Erythroblast (primary cell): ENCODE measurements at regions not wholly inside any gene's neighbourhood (a gene's known extent, or its start where the extent isn't known, plus 50 kb on each side); places are given as distances from the start of the nearest gene placed in this dataset.

Experiments
- DNase-seq, 2 experiments: peaks; one replicate each; lab custom pipeline; 2025; lab: John Stamatoyannopoulos, UW
- GATA1 ChIP-seq: IDR thresholded peaks from 2 replicates; pipeline ENCODE4 v1.6.1; 2011; ENCODE audit warnings: low read depth, mild to moderate bottlenecking, control low read depth, low read length, moderate library complexity
- POLR2A ChIP-seq: IDR thresholded peaks from 2 replicates; pipeline ENCODE4 v1.6.1; 2011; ENCODE audit warnings: mild to moderate bottlenecking, low read length

DNA sequence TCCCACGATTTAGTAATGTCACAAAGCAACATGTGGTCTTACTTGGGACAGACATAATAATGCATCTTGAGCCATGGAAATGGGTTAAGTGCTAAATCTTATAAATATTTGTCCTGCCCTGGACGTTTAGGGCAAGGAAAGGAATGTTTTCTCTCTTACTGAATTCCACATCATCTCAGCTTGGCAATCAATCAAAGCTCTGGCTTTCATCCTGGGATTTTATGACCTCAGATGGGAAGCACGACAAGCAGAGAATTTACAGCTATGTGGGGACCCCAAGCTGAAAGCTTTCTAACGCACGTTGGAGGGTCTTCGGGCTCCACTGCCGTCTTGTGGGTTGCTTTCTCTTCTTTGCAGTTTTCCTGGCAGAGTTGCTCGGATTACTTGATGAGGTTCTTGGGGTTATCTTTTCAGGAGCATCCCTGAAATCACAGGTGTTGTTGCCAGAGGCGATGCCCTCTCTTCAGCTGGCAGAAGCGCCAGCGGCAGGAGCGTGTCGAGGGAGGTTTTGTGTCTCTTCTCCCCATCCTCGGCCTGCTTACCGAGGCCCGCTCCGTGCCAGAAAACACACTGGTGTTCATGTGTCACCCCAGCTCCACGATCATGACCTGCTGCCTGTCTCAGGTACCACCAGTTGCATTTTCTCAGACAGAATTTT lies 73.4 kb upstream of the FRMD1 start:
- no peak for TF ChIP-seq GATA1
- TF ChIP-seq POLR2A: no peak
- no peak for DNase-seq

DNA sequence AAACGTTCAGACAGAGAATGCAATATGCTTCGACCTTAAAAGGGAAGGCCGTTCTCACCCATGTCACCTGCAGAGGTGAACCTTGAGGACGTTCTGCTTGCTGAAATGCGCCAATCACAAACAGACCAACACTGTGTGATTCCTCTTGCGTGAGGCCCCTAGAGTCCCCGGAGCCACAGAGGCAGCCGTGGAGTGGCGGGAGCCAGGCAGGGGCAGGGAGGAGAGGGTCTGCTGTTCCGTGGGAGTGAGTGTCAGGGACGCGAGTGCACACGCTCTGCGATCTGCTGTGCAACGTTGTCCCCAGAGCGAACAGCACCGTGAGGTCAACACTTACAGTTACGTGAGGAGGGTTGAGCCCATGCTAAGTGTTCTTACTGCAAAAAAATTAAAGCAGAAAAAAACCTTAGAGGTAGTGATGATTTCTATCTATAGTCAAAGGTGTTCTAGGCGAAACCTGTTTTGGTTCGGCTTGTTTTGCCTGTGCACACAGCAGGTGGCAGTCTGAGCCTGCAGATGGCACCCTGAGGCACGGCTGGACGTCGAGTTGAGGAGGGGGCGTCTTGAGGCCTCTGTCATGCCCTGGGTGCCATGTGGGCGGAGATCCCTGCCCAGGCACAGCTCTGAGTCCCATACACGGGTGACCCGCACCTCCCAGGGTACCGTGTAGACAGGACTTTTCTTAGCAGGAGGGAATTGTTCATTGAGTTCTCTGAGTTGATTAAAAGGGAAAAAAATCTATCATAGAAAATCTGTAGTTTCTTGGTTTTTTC lies 71.7 kb upstream of the FRMD1 start:
- TF ChIP-seq POLR2A: no peak
- no peak for TF ChIP-seq GATA1
- no peak for DNase-seq

DNA sequence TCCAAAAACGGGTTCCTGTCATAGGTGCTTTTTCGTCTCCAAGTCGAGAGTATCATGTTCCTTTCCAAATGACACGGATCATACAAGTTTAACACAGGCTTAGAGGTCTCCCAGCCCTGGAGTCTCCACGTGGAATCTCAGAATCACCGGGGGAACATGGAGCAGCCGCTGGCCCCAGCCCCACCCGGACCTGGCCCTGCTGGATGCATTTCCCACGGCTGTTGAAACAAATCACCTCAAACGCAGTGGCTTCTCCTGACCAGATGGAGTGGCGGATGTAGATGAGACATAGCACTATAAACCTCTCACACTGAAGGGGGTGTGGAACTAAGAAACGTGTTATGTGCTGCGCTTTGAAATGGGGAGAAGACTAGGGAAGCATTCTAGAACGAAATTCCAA lies 70.0 kb upstream of the FRMD1 start:
- no peak for DNase-seq
- TF ChIP-seq GATA1: no peak
- no peak for TF ChIP-seq POLR2A

DNA sequence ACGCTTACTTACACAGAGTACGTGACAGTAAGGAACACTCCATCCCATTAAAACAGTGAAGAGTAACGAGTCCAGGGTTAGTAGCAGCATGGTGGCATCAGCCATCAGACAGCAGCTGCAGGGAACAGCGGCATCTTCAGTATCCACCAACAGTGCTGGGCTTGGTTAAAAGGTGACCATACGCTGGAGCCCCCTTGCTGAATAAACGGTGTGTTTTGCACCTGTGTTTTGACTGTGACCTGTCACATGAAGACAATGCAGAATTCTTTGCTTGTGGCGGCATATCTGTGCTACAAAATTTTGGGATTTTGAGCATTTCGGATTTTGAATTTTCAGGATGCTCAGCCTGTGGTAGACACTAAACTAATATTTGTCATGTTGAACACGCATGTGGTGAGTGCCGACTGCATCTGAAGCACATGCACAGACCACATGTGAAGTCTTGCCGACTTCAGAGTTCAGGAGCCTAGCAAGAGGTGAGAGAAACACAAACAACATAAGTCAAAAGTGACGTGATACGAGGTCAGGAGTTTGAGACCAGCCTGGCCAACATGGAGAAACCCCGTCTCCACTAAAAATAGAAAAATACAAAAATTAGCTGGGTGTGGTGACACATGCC lies 69.3 kb upstream of the FRMD1 start:
- TF ChIP-seq GATA1 (no peak), POLR2A (no peak)
- no peak for DNase-seq

DNA sequence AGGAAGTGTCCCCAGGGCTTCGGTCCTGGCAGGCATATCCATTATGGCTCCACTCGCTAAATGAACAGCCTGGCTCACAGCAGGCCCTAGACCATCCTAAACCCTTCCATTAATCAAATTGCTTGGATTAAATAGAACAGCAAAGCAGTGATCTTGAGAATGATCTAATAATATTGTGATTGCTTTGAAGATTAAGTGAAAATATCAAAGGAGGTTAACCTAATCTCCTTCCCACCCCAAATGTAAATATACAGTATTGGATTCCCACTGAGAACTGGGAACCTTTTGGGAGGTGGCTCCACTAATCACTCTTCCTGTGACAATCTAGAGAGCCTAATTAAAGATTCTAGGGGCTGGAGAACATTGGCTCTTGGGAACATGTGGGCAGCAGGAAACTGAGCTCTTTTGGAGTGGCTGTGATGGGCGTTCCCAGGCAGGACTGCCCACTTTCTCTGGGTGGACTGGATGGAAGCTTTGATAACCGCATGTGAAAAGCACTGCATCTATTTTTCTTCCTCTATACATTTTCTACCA lies 68.3 kb upstream of the FRMD1 start:
- no peak for DNase-seq
- TF ChIP-seq POLR2A (no peak), GATA1 (no peak)

DNA sequence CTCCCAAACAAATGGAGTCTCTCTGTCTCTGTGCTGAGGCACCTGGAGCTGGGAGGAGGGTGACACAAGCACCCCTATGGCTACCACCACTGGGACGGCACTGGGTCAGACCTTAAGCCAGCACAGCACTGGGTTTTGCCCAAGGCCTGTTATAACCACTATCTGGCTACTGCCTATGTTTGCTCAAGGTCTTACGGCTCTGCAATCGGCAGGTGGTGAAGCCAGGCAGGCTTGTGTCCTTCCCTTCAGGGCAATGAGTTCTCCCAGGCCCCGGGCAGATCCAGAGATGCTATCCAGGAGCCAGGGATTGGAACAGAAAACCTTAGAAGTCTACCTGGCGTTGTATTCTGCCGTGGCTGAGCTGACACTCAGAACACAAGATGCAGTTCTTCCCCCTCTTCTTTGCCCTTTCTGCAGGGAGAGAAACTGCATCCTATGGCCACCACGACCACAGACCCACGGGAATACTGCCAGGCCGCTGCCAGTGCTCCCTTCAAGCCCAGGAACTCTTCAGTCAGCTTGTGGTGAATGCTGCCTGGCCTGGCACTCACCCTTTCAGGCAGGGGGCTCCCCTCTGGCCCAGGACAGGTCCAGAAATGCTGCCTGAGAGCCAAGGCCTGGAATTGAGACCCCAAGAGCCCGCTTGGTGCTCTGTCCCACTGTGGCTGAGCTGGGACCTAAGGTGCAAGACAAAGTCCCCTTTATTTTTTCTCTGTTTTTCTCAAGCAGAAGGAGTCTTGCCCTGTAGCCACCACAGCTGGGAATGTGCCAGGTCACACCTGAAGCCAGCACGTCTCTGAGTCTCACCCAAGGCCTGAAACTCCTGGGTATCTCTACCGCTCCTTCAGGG lies 67.0 kb upstream of the FRMD1 start:
- TF ChIP-seq GATA1 (no peak), POLR2A (no peak)

DNA sequence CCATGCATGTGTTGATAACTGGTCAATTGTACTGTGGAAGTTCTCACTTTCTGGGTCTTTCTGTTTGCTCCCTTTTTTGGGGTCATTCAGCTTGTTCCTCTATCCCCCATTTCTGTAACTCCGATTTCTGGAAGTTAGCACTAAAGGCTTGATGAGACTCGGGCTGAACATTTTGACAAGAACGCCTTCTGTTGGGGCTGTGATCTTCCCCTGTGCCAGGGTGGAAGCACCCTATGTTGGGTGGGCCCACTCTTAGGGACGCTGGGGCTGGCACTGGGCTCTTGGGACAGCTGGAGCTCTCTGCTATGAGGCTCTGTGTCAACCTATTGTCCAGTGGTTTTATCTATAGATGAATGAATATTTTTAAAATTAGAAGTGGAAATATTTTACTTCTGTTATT lies 60.1 kb upstream of the FRMD1 start:
- TF ChIP-seq POLR2A: no peak
- TF ChIP-seq GATA1: no peak

More for the DNA sequence above, 67.0 kb upstream of the FRMD1 start:
- no peak for DNase-seq

DNA sequence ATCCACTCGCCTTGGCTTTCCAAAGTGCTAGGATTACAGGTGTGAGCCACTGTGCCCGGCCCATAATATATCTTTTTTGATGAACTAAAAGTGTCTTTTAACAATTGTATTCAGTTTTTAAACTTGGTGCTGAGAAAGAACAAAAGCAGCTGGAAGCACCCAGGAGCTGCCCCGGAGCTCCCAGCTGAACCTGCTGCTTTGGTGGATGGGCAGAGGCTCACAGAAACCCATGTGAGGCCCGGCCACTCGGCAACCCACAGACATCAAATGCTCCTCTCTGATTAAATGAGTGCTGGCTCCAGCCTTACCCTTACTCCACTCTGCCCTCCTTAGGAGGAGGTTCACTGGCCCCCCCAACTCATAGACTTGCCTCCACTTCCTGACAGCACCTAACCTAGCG lies 59.4 kb upstream of the FRMD1 start:
- DNase-seq: no peak
- TF ChIP-seq GATA1 (no peak), POLR2A (no peak)

More for the DNA sequence above, 60.1 kb upstream of the FRMD1 start:
- DNase-seq: no peak

DNA sequence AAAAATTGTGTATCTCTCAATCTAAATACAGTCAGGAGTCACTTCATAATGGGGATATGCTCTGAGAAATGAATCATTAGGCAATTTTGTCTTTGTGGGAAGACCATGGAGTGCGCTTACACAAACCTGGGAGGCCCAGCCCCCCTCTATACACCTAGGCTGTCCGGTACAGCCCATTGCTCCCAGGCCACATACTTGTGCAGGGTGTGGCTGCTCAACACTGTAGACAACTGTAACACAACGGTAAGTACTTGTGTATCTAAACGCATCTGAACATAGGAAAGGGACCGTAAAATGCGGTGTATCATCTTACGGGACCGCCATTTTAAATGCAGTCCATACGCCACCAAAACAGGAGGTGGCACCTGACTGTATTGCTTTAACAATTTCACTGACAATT lies 58.0 kb upstream of the FRMD1 start:
- no peak for DNase-seq
- no peak for TF ChIP-seq GATA1
- no peak for TF ChIP-seq POLR2A

DNA sequence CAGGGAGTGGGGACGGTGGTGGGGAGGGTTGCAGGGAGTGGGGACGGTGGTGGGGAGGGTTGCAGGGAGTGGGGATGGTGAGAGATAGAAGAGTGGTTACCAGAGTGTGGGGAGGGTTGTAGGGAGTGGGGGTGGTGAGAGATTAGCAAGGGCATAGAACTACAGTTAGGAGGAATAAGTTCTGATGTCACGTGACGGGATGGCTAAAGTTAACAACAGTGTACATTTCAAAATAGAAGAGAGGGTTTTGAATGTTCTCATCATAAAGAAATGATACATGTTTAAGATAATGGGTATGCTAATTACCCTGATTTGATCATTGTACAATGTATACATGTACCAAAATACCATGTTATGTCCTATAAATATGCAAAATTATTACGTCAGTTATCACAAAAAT lies 57.6 kb upstream of the FRMD1 start:
- DNase-seq: no peak
- TF ChIP-seq POLR2A (no peak), GATA1 (no peak)

DNA sequence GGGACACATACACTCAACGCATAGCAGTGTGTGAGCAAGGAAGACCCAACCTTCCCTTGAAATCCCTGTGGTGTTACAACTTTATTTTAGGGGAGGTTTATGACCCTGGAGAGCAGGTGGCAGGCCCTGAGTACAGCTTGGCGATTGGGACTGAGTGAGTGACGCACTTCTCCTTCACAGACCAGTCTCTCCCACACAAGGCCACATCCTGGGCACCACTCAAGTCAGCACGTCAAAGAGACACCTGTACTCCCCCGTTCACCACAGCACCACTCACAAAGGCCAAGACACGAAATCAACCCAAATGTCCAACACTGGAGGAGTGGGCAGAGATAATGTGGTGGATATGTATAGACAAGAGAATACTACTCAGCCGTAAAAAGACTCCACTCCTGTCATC lies 57.0 kb upstream of the FRMD1 start:
- DNase-seq: no peak

DNA sequence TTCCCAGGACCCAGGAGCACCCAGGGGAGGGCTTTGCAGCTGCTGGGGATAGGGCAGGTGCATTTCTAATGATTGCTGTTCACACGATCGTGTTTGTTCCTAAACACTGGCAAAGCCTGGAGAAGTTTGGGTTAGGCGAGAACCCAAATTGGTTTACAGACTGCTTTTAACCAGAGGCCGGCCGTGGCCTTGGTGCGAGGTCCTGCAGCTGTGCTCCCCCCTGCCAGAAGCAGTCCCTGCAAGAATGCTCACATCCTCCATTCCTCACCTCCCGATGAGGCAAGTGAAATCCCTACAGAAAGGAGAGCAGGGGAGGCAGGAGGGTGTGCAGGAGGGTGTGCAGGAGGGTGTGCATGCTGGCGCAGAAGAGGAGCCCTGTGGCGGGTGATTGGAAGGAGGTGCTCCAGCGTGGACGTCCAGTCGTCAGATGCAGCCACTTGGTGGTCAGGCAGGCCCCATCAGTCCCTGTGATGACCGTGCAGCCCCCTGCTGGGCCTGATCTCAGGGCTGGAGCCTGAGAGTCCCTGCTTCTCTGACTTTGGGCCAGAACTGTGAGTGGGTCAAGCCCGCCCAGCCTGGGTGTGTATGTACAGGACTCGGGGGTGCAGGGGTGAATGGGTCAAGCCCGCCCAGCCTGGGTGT lies 55.7 kb upstream of the FRMD1 start:
- TF ChIP-seq POLR2A: no peak
- DNase-seq: no peak

More for the DNA sequence above, 57.0 kb upstream of the FRMD1 start:
- no peak for TF ChIP-seq GATA1
- TF ChIP-seq POLR2A: no peak
